HG03175 (cell line): ENCODE measurements at regions not wholly inside any gene's neighbourhood (a gene's known extent, or its start where the extent isn't known, plus 50 kb on each side); places are given as distances from the start of the nearest gene placed in this dataset.
"Not testable (repeated sequence)": the region's sequence is repeated elsewhere in the genome, so short reads cannot be mapped to it uniquely, and the experiment has no call there.

Experiments used
- ATAC-seq: cut with Tn5 transposase; IDR thresholded peaks from one replicate; pipeline ENCODE4 v1.9.1; 2021; ENCODE audit warnings: mild to moderate bottlenecking, moderate library complexity; ENCODE audit not compliant: unreplicated experiment

- peak; percentile 52 for ATAC-seq
Measured at GRCh38 chr1:157369808-157370521, 182.3 kb downstream of the FCRL5 start.

- not testable (repeated sequence) for ATAC-seq
Measured at GRCh38 chr1:157368941-157369340, 183.4 kb downstream of the FCRL5 start.

DNA sequence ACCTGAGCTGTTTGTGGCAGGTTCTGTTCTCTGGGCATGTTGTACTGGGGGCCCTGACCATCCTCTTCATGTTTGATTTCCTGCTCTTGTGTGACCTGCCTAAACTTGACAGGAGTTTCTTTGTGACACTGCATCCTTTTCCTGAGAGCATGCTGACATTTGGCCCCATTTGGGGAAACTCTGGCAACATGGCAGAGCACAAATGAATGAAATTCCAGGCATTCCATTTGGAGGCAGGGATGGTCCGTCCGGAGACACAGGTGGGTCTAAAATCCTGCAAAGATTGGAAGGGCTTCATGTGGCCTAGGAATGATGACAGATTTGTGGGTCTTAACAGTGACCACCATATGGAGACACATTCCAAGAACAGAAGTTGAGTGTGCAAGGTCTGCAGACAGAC is 184.0 kb downstream of the FCRL5 start:
- no peak for ATAC-seq

DNA sequence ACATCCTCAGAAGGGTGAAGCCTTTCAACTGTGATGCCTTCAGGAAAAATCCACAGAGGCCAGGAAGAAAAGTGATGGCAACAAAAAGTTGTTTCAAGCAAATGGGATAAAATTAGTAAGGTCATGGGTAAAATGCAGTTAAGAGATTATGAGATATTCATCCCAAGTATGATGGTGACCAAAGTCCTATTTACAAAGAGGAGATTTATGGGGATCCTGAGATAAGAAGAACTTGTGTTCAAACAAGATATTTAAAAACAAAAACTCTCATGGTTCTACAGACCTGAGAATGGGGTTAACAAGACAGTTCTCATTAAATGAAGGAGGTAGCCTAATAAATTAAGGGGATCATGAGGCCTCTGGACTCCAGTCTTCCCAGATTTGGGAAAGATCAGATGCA is 184.4 kb downstream of the FCRL5 start:
- ATAC-seq = no peak

- no peak for ATAC-seq
Measured at GRCh38 chr1:157367091-157367739, 185.1 kb downstream of the FCRL5 start.

GRCh38 chr1:157364612-157365011 is 187.7 kb downstream of the FCRL5 start:
- no peak for ATAC-seq

DNA sequence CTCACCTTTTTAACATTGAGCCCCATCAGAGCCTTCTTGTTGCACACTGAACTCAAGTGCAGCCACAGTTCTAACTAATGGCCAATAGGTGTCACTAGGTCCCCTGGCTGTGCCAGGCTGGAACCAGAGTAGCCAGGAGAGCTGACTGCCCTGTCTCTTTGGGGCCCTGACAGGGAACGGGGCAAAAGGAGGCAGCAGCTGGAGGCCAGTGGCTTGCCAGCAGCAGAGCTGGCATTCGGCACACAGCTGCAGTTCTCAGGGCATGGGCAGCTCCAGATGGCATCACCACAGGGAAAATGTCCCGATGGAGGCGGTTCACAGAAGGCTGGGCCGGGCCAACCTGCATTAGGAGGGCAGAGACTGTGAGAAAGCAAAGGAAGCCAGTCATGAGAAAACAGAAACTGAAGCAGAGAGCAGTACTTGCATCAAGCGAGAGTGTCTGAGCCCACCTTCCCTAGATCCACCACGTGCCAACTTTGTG is 188.6 kb downstream of the FCRL5 start:
- ATAC-seq = peak; percentile 83

- no peak for ATAC-seq
Measured at GRCh38 chr1:157360023-157360390, 192.3 kb downstream of the FCRL5 start.

- ATAC-seq = no peak
Measured at GRCh38 chr1:157359314-157360022, 192.8 kb downstream of the FCRL5 start.

DNA sequence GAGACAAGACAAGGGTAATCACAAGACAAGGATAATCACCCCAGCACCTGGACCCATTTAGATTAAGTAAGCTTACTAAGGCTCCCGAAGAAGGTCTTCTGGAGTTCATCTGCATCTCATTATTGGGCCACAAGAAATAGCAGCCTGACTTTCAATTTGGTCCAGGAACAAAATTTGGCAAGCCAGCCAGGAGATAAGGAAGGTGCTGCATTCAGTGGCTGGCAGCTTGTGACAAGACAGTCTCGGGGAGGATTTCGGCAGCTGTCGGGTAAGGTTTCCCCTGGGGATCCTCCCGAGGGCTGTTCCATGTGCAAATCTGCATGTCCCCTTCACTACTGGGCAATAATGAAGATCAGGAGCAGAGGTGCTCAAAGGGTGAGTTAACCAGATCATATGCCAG is 195.2 kb downstream of the FCRL5 start:
- no peak for ATAC-seq

- no peak for ATAC-seq
Measured at GRCh38 chr1:157356601-157357000, 195.7 kb downstream of the FCRL5 start.

DNA sequence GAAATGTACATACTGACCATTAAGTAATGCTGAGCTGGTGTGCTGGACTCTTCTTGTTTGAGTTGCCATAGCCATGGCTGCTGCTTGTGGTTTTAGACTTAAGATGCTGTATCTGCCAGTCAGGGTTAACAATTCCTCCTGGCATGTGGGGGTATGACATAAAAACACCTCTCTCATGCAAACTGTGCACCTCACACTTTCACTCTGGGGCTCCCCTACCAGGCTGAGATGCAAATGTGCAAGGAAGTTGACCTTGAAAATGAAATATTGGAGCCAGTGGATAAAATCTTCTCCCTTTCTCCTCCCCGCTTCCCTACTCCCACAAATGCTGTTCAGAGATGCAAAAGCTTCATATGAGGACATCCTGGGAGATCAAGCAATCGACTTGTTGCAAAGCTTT is 198.8 kb downstream of the FCRL5 start:
- no peak for ATAC-seq

DNA sequence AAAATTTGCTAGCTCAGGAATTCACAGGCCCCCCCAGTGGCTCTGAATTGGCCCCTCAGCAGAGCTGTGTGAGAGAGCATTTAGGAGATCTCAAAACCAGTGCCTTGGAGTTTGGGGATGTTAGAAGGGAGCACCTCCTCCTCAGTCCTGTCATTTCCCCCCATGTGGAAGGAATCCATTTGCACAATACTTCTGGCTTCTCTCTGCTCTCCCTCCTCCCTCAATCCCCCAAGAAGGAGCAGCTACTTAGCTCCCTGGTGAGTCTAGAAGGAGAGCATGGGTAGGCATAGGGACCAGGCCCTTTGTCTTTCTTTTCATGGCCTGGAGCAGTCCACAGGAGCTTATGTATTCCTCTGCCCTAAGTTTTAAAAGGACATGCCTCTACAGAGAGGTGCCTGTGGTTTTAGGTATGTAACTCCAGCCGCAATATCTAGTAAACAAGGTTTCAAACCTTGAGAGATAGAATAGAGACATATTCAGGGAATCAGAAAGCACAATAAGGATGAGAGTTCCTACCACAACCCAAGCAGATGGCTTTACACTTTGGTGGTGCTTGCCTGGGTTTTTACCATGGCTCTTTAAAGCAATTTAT is 199.4 kb downstream of the FCRL5 start:
- no peak for ATAC-seq

DNA sequence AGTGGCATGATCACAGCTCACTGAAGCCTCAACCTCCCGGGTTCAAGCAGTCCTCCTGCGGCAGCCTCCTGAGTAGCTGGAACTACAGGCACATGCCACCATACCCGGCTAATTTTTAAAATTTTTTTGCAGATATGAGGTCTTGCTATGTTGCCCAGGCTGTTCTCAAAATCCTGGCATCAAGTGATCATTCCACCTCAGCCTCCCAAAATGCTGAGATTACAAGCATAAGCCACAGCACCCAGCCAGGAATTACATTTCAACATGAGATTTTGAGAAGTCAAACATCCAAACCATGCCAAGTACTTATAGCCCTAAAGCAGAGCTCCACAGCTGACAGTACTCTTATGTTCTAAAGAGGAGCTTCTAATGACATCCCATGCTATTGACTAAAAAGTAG is 200.1 kb downstream of the FCRL5 start:
- ATAC-seq = no peak

- ATAC-seq = not testable (repeated sequence)
Measured at GRCh38 chr1:157351800-157352199, 200.5 kb downstream of the FCRL5 start.

GRCh38 chr1:157348538-157349480 is 203.5 kb downstream of the FCRL5 start:
- no peak for ATAC-seq

DNA sequence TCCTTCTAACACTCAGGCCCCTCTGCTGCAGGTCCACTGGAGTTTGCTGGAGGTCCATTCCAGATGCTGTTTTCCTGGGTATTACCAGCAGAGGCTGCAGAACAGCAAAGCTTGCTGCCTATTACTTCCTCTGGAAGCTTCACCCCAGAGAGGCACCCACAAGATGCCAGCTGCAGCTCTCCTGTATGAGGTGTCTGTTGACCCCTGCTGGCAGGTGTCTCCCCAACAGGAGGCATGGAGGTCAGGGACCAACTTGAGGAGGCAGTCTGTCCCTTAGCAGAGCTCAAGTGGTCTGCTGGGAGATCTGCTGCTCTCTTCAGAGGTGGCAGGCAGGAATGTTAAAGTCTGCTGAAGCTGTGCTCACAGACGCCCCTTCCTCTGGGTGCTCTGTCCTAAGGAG is 204.8 kb downstream of the FCRL5 start:
- ATAC-seq = no peak

DNA sequence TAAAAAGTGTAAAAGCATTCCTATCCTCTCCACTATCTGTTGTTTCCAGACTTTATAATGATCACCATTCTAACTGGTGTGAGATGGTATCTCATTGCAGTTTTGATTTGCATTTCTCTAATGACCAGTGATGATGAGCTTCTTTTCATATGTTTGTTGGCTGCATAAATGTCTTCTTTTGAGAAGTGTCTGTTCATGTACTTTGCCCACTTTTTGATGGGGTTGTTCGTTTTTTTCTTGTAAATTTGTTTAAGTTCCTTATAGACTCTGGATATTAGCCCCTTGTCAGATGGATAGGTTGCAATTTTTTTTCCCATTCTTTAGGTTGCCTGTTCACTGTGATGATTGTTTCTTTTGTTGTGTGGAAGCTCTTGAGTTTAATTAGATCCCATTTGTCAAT is 199.6 kb upstream of the ETV3 start:
- not testable (repeated sequence) for ATAC-seq

GRCh38 chr1:157335056-157335455 is 196.9 kb upstream of the ETV3 start:
- ATAC-seq = no peak

DNA sequence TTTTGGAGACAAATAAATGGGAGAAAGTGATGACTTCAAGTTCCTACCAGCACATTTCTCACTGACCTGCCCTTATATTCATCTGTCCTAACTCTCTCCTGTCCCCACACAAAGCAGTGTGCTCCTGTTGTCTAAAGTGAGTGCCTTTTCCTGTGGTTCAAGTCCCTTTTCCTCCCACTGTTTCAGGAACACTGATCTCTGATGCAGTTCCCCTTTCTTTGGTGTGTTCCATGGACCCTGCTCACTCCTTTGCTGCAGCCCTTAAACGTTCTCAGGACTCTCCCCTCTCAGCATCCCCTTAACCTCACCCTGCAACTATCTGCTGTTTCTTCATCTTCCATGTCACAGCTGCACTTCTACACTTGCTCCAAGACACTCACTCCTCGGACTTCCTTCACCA is 195.8 kb upstream of the ETV3 start:
- no peak for ATAC-seq
